ENCODE measurements at regions not wholly inside any gene's neighbourhood (a gene's known extent, or its start where the extent isn't known, plus 50 kb on each side); places are given as distances from the start of the nearest gene placed in this dataset.

GRCh38 chr2:76283350-76283749 is 572.6 kb upstream of the GCFC2 start:
- no peak for TF ChIP-seq CTCF (conservative IDR thresholded peaks at IDR 0.05)
- H3K4me1 Mint-ChIP-seq (ENCODE audit: unreplicated experiment), result peaks cover 5% of the 10 kb centered on the region
- H3K9me3 Mint-ChIP-seq, result no peaks in the 10 kb centered on the region
- H3K36me3 Mint-ChIP-seq, result no peaks in the 10 kb centered on the region
- DNase-seq (ENCODE audit: extremely low spot score, unreplicated experiment), result no peak
- no peak overlapping the region for H3K27ac Mint-ChIP-seq
- H3K27me3 Mint-ChIP-seq, result peaks cover 8% of the 10 kb centered on the region
- H3K4me3 Mint-ChIP-seq, result no peak overlapping the region

- Mint-ChIP-seq H3K4me3 (no peak overlapping the region), H3K9me3 (no peaks in the 10 kb centered on the region), H3K4me1 (ENCODE audit: unreplicated experiment) (peaks cover 5% of the 10 kb centered on the region), H3K36me3 (no peaks in the 10 kb centered on the region), H3K27me3 (peaks cover 6% of the 10 kb centered on the region), H3K27ac (no peak overlapping the region)
- DNase-seq (ENCODE audit: extremely low spot score, unreplicated experiment), result no peak
- no peak for TF ChIP-seq CTCF (conservative IDR thresholded peaks at IDR 0.05)
These were observed 570.6 kb upstream of the GCFC2 start for GRCh38 chr2:76281156-76281841.

- no peak for TF ChIP-seq CTCF (conservative IDR thresholded peaks at IDR 0.05)
- Mint-ChIP-seq H3K27me3 (peaks cover 6% of the 10 kb centered on the region), H3K27ac (no peak overlapping the region), H3K9me3 (no peaks in the 10 kb centered on the region), H3K36me3 (no peaks in the 10 kb centered on the region), H3K4me3 (no peak overlapping the region), H3K4me1 (ENCODE audit: unreplicated experiment) (peaks cover 5% of the 10 kb centered on the region)
- no peak for DNase-seq (ENCODE audit: extremely low spot score, unreplicated experiment)
These were observed 570.0 kb upstream of the GCFC2 start for GRCh38 chr2:76280686-76281085.

GRCh38 chr2:76279142-76279541 is 568.4 kb upstream of the GCFC2 start:
- DNase-seq (ENCODE audit: extremely low spot score, unreplicated experiment), result no peak
- H3K4me1 Mint-ChIP-seq (ENCODE audit: unreplicated experiment), result peaks cover 5% of the 10 kb centered on the region
- no peaks in the 10 kb centered on the region for H3K36me3 Mint-ChIP-seq
- TF ChIP-seq CTCF (conservative IDR thresholded peaks at IDR 0.05), result no peak
- H3K27me3 Mint-ChIP-seq, result peaks cover 6% of the 10 kb centered on the region
- H3K9me3 Mint-ChIP-seq, result no peaks in the 10 kb centered on the region
- H3K4me3 Mint-ChIP-seq, result no peak overlapping the region
- no peak overlapping the region for H3K27ac Mint-ChIP-seq

- no peaks in the 10 kb centered on the region for H3K4me1 Mint-ChIP-seq (ENCODE audit: unreplicated experiment)
- H3K9me3 Mint-ChIP-seq, result no peaks in the 10 kb centered on the region
- no peak overlapping the region for H3K4me3 Mint-ChIP-seq
- no peaks in the 10 kb centered on the region for H3K27me3 Mint-ChIP-seq
- no peak overlapping the region for H3K27ac Mint-ChIP-seq
- H3K36me3 Mint-ChIP-seq, result no peaks in the 10 kb centered on the region
- no peak for TF ChIP-seq CTCF (conservative IDR thresholded peaks at IDR 0.05)
- DNase-seq (ENCODE audit: extremely low spot score, unreplicated experiment), result no peak
These were observed 565.1 kb upstream of the GCFC2 start for GRCh38 chr2:76275788-76276187.

- peaks cover 4% of the 10 kb centered on the region for H3K9me3 Mint-ChIP-seq
- no peaks in the 10 kb centered on the region for H3K27me3 Mint-ChIP-seq
- H3K36me3 Mint-ChIP-seq, result no peaks in the 10 kb centered on the region
- H3K4me3 Mint-ChIP-seq, result no peak overlapping the region
- no peaks in the 10 kb centered on the region for H3K4me1 Mint-ChIP-seq (ENCODE audit: unreplicated experiment)
- DNase-seq (ENCODE audit: extremely low spot score, unreplicated experiment), result no peak
- no peak for TF ChIP-seq CTCF (conservative IDR thresholded peaks at IDR 0.05)
- H3K27ac Mint-ChIP-seq, result no peak overlapping the region
These were observed 564.0 kb upstream of the GCFC2 start for GRCh38 chr2:76274676-76275075.

Data from type B pancreatic cell (in vitro differentiated cells).